Keratinocyte (primary cell): ENCODE measurements at regions not wholly inside any gene's neighbourhood (a gene's known extent, or its start where the extent isn't known, plus 50 kb on each side); places are given as distances from the start of the nearest gene placed in this dataset.

Source experiments
- DNase-seq: peaks from one replicate; pipeline ENCODE4 v3.0.0-alpha.2; 2011; ENCODE audit warnings: low read depth, missing footprints, low spot score
- FAIRE-seq: peaks from 2 replicates; lab custom pipeline; 2011; peaks lifted over from hg19 to GRCh38; lab: Jason Lieb, UNC
- H2AFZ ChIP-seq: 2 replicates; pipeline ENCODE4 v1.6.0; 2012; ENCODE audit warnings: low read length, control low read depth, inconsistent platforms; ENCODE audit not compliant: control insufficient read depth
- H3K27ac ChIP-seq: 2 replicates; pipeline ENCODE4 v1.5.1; 2011; ENCODE audit warnings: low read length; ENCODE audit not compliant: control insufficient read depth, insufficient read depth
- H3K27me3 ChIP-seq: 3 replicates; pipeline ENCODE4 v1.6.0; 2011; ENCODE audit warnings: low read length; ENCODE audit not compliant: control insufficient read depth, insufficient read depth; ENCODE audit errors: extremely low read depth
- H3K36me3 ChIP-seq, 2 experiments: 2 replicates in 1 of 2; 3 replicates in 1 of 2; pipeline ENCODE4 v1.5.1; 2011; ENCODE audit warnings: low read length in 2 of 2, mild to moderate bottlenecking in 1 of 2; ENCODE audit not compliant: control insufficient read depth in 2 of 2, insufficient read depth in 2 of 2; ENCODE audit errors: extremely low read depth in 1 of 2
- H3K4me1 ChIP-seq: 3 replicates; pipeline ENCODE4 v1.5.1; 2011; ENCODE audit warnings: low read length; ENCODE audit not compliant: control insufficient read depth, insufficient read depth; ENCODE audit errors: extremely low read depth
- H3K4me2 ChIP-seq: 3 replicates; pipeline ENCODE4 v1.6.0; 2011; ENCODE audit warnings: low read depth, low read length; ENCODE audit not compliant: control insufficient read depth, insufficient read depth; ENCODE audit errors: extremely low read depth
- H3K4me3 ChIP-seq, 3 experiments: fragments of 200-600 bp in 1 of 3; sonication (generic) in 1 of 3; 2 replicates in 2 of 3; 3 replicates in 1 of 3; pipeline ENCODE4 v1.5.1; 2011 to 2016; ENCODE audit warnings: low read length in 3 of 3, mild to moderate bottlenecking in 3 of 3, control low read depth in 2 of 3, inconsistent platforms in 1 of 3, low read depth in 1 of 3, mixed read lengths in 1 of 3, mixed run types in 1 of 3, moderate library complexity in 1 of 3; ENCODE audit not compliant: control insufficient read depth in 2 of 3, insufficient read depth in 2 of 3; ENCODE audit errors: extremely low read depth in 1 of 3
- H3K79me2 ChIP-seq: 2 replicates; pipeline ENCODE4 v1.6.0; 2012; ENCODE audit warnings: low read length; ENCODE audit not compliant: control insufficient read depth, insufficient read depth
- H3K9ac ChIP-seq: 3 replicates; pipeline ENCODE4 v1.6.0; 2011; ENCODE audit warnings: low read length; ENCODE audit not compliant: control insufficient read depth, insufficient read depth; ENCODE audit errors: extremely low read depth
- H3K9me1 ChIP-seq: 3 replicates; pipeline ENCODE4 v1.6.0; 2011; ENCODE audit warnings: low read length; ENCODE audit not compliant: control insufficient read depth, insufficient read depth; ENCODE audit errors: extremely low read depth
- H3K9me3 ChIP-seq: 2 replicates; pipeline ENCODE4 v1.5.1; 2012; ENCODE audit warnings: low read depth, low read length; ENCODE audit not compliant: control insufficient read depth
- H4K20me1 ChIP-seq: 3 replicates; pipeline ENCODE4 v1.6.0; 2011; ENCODE audit warnings: low read length; ENCODE audit not compliant: control insufficient read depth, insufficient read depth; ENCODE audit errors: extremely low read depth
- CTCF ChIP-seq, 3 experiments: IDR thresholded peaks in 1 of 3; conservative IDR thresholded peaks in 1 of 3; optimal IDR thresholded peaks in 1 of 3; 2 replicates in 2 of 3; 3 replicates in 1 of 3; pipeline versions ENCODE3 to v1.5.1; 2011; ENCODE audit warnings: low read length in 3 of 3, mild to moderate bottlenecking in 3 of 3, moderate library complexity in 2 of 3, control low read depth in 1 of 3, inconsistent platforms in 1 of 3; ENCODE audit not compliant: insufficient read depth in 2 of 3; ENCODE audit errors: extremely low read depth in 1 of 3
- EZH2 ChIP-seq: IDR thresholded peaks from one replicate; pipeline ENCODE4 v1.6.1; 2012; ENCODE audit warnings: inconsistent platforms, mild to moderate bottlenecking, low read length, moderate library complexity
- dilution Hi-C: fragments of 300-500 bp; cut with MboI; formaldehyde crosslinking; loops from one replicate; pipeline ENCODE4 v1.7.0; 2020; ENCODE audit warnings: low sequenced_read_pairs; ENCODE audit not compliant: extremely low pct_ligation_motif_present

GRCh38 chr2:106644623-106645022 lies 157.5 kb downstream of the CD8B2 start:
- no peak overlapping the region for H3K4me3 ChIP-seq
- no peak for FAIRE-seq
- no peaks in the 10 kb centered on the region for H4K20me1 ChIP-seq
- no peak overlapping the region for H3K27ac ChIP-seq
- no peak overlapping the region for H2AFZ ChIP-seq
- no peaks in the 10 kb centered on the region for H3K9me3 ChIP-seq
- H3K79me2 ChIP-seq: no peaks in the 10 kb centered on the region
- H3K9ac ChIP-seq: no peak overlapping the region
- TF ChIP-seq CTCF (optimal IDR thresholded peaks at IDR 0.05 in 1 of 3, IDR thresholded peaks at IDR 0.05 in 1 of 3, conservative IDR thresholded peaks at IDR 0.05 in 1 of 3; ENCODE audit: extremely low read depth in 1 of 3, insufficient read depth in 2 of 3, low read length in 3 of 3) (no peak), EZH2 (no peak)
- H3K36me3 ChIP-seq: no peaks in the 10 kb centered on the region
- H3K27me3 ChIP-seq: no peaks in the 10 kb centered on the region
- DNase-seq: no peak
- no peak overlapping the region for H3K4me2 ChIP-seq
- H3K9me1 ChIP-seq: no peaks in the 10 kb centered on the region
- H3K4me1 ChIP-seq: no peaks in the 10 kb centered on the region
- dilution Hi-C loops: no loop called here

- no peak overlapping the region for H3K9ac ChIP-seq
- no peaks in the 10 kb centered on the region for H4K20me1 ChIP-seq
- no peak overlapping the region for H3K27ac ChIP-seq
- H3K79me2 ChIP-seq: no peaks in the 10 kb centered on the region
- H3K4me2 ChIP-seq: no peak overlapping the region
- H3K4me3 ChIP-seq: no peak overlapping the region
- H2AFZ ChIP-seq: no peak overlapping the region
- FAIRE-seq: no peak
- H3K9me1 ChIP-seq: no peaks in the 10 kb centered on the region
- DNase-seq: no peak
- H3K9me3 ChIP-seq: no peaks in the 10 kb centered on the region
- no peaks in the 10 kb centered on the region for H3K27me3 ChIP-seq
- dilution Hi-C loops: no loop called here
- no peaks in the 10 kb centered on the region for H3K36me3 ChIP-seq
- H3K4me1 ChIP-seq: no peaks in the 10 kb centered on the region
- TF ChIP-seq CTCF (optimal IDR thresholded peaks at IDR 0.05 in 1 of 3, IDR thresholded peaks at IDR 0.05 in 1 of 3, conservative IDR thresholded peaks at IDR 0.05 in 1 of 3; ENCODE audit: extremely low read depth in 1 of 3, insufficient read depth in 2 of 3, low read length in 3 of 3) (no peak), EZH2 (no peak)
Observed at GRCh38 chr2:106646605-106647004, 159.4 kb downstream of the CD8B2 start.
